ENCODE measurements at regions not wholly inside any gene's neighbourhood (a gene's known extent, or its start where the extent isn't known, plus 50 kb on each side); places are given as distances from the start of the nearest gene placed in this dataset.
"Not testable (repeated sequence)": the region's sequence is repeated elsewhere in the genome, so short reads cannot be mapped to it uniquely, and the experiment has no call there.

DNA sequence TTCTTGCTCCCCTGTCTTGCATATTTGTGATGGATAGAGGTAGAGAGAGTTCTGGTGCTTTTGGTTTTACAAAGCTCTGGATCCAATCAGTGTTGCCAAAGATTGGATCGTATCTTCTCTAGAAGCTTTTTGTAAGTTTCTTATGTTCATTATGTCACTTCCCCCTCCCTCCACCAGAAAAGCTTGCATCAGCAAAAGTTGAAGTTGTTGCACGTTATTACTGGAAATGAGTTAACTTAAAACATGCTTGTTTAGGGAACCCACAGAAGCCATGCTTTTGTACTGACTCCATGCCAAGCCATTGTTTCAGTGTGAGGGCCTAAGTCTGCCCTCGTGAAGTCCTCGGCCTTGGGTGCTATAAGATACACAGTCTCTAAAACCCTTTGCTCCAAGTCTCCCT, 186.5 kb downstream of the ERCC6L2 start:
- DNase-seq: no peak

DNA sequence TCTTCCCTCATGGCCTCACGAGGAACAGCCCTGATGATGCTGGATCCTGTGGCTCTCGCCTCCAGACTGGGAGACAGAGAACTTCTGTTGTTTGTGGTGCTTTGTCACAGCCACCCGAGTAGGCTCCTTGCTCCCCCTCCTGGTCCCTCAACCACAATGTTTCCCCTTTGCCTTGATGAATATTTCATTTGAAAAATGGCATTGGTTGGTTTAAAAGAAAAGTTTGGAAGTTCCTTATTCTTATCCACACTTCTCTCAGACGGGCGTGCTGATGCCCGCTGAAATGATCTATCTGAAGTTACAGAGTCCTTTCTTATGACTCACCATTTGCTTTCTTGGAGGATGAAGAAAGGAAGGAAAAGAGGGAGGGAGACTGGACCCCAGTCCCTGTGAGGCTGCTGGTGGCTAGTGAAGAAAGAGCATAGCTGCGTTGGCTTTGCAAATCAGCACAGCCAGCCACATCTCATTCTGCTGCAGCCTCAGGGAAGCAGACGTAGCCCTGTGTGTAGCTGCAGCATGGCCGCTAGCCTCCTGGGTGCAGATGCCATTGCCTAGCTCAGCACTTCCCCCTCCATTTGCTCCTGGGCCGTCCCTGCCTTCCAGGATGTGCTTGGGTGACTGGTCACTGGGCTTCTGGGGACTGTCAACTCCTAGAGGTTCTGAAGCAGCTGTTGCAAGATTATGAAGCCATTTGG, 185.9 kb downstream of the ERCC6L2 start:
- no peak for DNase-seq

GRCh38 chr9:96058218-96058617, 182.7 kb downstream of the ERCC6L2 start:
- no peak for DNase-seq

- DNase-seq: no peak
Measured at GRCh38 chr9:96057155-96057554, 181.7 kb downstream of the ERCC6L2 start.

GRCh38 chr9:96056226-96056625, 180.7 kb downstream of the ERCC6L2 start:
- no peak for DNase-seq

- DNase-seq: not testable (repeated sequence)
Measured at GRCh38 chr9:96054248-96054647, 178.8 kb downstream of the ERCC6L2 start.

DNA sequence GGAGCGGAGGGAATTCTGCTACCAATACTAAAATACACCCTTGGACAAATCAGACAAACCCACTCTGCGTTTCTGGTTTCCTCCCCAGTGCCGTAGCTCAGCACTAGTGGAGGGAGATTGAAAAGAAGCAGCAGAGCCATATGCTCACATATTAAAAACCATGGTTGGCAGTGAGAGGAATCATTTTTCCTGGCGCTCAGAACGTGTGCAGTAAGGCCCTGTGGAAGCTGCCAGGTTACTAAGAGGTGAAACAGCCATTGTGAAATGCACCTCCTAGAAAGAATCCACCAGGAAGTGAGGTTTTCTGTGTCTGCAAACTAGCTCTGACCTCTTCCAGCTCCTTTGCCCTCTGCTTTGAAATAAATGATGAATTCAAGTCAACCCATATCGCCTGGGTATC, 177.2 kb downstream of the ERCC6L2 start:
- DNase-seq: no peak

GRCh38 chr9:96051423-96051822, 175.9 kb downstream of the ERCC6L2 start:
- DNase-seq: no peak

- no peak for DNase-seq
Measured at GRCh38 chr9:96050861-96051155, 175.3 kb downstream of the ERCC6L2 start.

DNA sequence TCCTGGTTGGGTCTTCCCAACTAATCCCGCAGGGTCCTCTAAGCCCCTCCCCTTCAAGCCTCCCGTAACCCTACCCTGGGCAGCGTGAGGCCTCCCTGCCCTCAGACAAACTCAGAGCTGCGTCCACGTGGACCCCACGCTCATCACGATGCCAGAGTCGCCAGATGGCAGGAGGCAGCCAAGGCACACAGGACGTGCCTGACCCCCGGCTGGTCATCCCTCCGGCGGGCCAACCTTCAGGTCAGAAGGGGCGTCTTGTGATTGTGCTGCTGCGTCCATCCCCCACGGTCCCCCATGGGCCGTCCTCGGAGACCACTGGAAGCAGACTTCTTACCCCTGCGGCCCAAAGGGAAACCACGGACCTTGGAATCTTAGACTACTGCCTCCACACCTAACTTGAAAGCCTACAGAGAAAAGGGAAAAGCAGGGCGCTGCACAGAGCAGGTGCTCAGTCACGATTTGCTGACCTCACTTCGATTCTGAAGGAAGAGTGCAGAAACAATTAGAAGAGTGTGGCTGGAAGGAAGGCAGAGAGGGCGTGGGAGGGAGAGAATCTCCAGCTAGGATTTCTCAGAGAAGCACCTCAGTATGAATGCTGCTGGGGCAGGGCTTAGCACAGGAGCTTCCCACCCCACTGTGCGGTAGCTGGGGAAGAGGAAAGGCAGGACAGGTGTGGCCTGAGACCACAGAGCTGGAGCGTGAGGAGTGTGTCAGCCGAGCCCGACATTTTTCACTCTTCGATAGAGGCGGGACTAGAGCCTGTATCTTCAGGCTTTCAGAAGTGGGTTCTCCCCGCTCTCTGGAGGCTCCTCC, 174.8 kb downstream of the ERCC6L2 start:
- no peak for DNase-seq

DNA sequence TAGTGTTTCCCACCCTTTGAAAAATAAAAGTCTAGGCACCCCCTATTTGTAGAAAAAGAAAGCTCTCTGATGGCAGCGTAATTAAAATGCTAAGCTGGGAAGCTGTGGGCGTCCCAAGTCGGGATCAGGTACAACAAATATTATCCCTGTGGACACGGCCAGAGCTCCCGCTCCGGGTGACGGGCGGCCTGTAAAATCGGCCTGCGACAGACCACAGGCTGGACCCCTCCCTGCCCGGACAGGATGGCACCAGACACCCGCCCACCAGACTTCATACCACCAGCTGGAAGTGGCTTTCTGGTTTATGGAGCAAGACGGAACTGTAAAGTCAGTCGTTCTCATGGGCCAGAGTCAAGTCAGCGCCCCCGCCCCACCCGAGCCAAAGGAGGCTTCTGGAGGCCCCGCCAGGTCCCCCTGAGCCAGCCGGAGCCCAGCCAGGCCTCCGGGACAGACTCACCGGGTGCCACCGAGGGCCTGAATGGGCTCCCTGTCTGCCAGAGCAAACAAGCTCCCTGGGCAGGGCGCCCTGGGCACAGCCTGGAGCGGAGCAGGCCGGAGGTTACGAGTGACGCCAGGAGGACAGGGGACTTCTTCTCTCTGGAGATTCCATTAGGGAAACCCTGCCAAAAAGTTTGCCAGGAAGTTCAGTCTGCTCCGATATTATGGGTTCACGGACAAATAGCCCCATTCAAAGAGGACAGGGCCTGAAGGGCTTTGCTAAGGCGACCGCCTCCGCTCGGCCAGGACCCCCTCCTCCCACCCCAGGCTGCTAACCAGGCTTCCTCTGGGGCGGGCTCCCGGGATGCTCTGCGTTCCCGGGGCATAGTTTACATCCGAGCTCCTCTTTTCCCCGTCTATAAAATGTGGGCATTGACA, 173.7 kb downstream of the ERCC6L2 start:
- DNase-seq: no peak

- DNase-seq: no peak
Measured at GRCh38 chr9:96048104-96048955, 172.8 kb downstream of the ERCC6L2 start.

DNA sequence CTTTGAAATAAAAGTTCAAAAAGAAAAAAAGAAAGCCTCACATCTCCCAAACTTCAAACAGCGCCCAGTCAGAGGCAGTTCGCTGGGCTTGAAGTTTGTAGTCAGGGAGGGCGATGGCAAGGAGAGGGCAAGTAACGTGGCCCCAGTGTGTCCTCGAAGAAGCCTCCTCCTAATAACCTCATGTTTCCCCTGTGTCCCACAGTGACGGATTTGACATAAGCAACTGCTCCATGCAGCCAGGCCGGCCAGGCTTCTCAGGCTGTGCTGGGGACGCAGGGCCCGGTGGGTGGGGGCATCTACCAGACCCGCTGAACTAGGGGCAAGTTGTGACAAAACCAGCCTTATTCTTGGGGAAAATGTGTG, 172.2 kb downstream of the ERCC6L2 start:
- no peak for DNase-seq

- DNase-seq: no peak
Measured at GRCh38 chr9:96047116-96047639, 171.7 kb downstream of the ERCC6L2 start.

- no peak for DNase-seq
Measured at GRCh38 chr9:96045811-96046210, 170.3 kb downstream of the ERCC6L2 start.

- no peak for DNase-seq
Measured at GRCh38 chr9:96044401-96044800, 168.9 kb downstream of the ERCC6L2 start.

DNA sequence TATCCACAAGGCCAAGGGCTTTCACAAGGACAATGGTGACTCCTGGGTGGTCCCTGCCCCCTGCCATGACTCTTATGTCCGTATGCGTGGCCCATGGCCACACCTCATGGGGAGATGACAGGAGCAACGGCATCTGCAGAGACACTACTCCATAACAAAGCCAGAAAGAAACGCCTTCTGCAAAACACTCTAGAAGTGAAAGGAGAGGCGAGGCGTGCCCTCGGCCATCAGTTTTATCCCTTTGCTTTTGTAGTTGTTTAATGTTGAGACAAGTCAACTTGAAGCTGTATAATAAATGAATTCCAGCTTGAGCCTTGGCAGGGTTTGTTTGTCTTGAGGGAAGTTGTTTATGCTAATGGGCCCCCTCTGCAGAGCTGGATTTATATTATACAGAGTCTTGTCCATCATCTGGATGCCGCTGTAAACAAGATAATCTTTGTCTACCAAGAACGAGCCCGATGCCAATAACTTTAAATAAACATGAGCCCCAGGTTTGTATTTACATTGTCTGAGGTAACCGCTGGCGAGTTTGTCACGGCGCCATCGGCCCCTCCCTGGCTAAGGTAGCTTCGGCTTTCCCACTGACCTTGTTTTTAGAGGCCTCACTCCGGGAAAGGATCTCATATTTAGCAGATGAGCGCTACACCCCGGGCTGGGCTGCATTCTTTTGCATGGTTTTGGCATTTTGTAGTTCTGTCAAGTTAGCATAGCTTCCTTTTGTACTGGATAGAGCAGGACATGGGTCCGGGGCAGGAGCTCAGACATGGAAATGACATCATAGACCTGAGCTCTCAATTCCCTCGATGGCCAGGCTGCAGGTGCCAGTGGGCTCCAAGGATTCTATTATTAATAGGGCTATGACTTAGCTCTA, 165.3 kb downstream of the ERCC6L2 start:
- DNase-seq: no peak

- DNase-seq: no peak
Measured at GRCh38 chr9:96038914-96039313, 163.4 kb downstream of the ERCC6L2 start.

DNA sequence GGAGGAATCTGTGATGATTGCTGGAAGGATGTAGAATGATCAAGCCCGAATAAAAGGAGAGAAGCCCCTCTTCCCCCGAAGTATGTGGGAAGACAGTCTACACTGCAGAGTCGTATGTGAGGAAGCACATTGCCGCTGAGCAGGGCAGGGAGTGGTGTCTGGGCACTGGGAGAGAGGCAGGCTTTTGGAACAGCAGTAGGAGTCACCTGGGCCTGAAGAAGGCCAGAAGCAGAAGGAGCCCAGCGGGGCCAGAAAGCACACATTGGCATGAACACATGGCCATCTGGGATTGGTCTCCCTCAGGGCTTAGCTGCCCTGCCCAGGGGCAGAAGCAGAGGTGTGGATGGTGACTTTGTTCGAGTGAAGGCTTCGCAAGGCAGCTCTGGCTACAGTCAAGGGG, 162.8 kb downstream of the ERCC6L2 start:
- no peak for DNase-seq

- no peak for DNase-seq
Measured at GRCh38 chr9:96034553-96035122, 159.1 kb downstream of the ERCC6L2 start.

DNA sequence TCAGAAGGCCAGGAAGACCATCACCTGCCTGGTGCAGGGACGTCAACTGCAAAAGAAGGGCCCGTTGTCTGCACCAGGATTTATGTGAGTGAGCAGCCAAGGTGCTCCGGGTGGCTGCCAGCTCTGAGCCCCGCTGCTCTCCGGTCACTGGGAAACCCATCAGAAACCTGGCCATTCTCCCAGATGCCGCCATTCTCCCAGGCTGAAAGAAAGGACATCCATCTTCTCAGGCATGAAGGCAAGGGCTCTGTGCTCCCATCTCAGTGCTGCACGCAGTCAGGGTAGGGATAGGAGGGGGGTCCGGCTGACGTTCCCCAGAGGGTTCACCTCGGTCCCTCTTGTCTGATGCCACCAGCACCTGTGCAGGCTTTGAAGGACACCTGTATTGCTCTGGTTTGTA, 158.4 kb downstream of the ERCC6L2 start:
- DNase-seq: no peak

Measured in amniotic stem cell (primary cell).